Fibroblast of pulmonary artery (primary cell): ENCODE measurements at regions not wholly inside any gene's neighbourhood (a gene's known extent, or its start where the extent isn't known, plus 50 kb on each side); places are given as distances from the start of the nearest gene placed in this dataset.

Experiments
- DNase-seq: peaks from one replicate; pipeline ENCODE4 v3.0.0-alpha.2; 2010; ENCODE audit warnings: low read depth
- H3K4me3 ChIP-seq: replicated peaks from 2 replicates; pipeline ENCODE4 v1.5.1; 2011; ENCODE audit warnings: low read depth, mild to moderate bottlenecking, control low read depth, low read length, moderate library complexity
- CTCF ChIP-seq: IDR thresholded peaks from 2 replicates; pipeline ENCODE4 v1.5.1; 2011; ENCODE audit warnings: mild to moderate bottlenecking, control low read depth, low read length, inconsistent platforms; ENCODE audit errors: missing control alignments

GRCh38 chr3:110743984-110744383 is 327.6 kb upstream of the NECTIN3 start:
- TF ChIP-seq CTCF: no peak
- H3K4me3 ChIP-seq: no peak overlapping the region
- no peak for DNase-seq

- TF ChIP-seq CTCF: no peak
- H3K4me3 ChIP-seq: no peak overlapping the region
- DNase-seq: no peak
These were observed 326.9 kb upstream of the NECTIN3 start for GRCh38 chr3:110744723-110745122.

- H3K4me3 ChIP-seq: no peak overlapping the region
- DNase-seq: no peak
- no peak for TF ChIP-seq CTCF
These were observed 322.6 kb upstream of the NECTIN3 start for GRCh38 chr3:110749006-110749405.

GRCh38 chr3:110750201-110750600 is 321.4 kb upstream of the NECTIN3 start:
- no peak for TF ChIP-seq CTCF
- no peak overlapping the region for H3K4me3 ChIP-seq
- no peak for DNase-seq

- TF ChIP-seq CTCF: no peak
- DNase-seq: no peak
- no peak overlapping the region for H3K4me3 ChIP-seq
These were observed 319.3 kb upstream of the NECTIN3 start for GRCh38 chr3:110752307-110752706.

GRCh38 chr3:110753516-110753915 is 318.1 kb upstream of the NECTIN3 start:
- TF ChIP-seq CTCF: no peak
- DNase-seq: no peak

GRCh38 chr3:110754212-110754916 is 317.3 kb upstream of the NECTIN3 start:
- no peak for TF ChIP-seq CTCF
- DNase-seq: no peak
- no peak overlapping the region for H3K4me3 ChIP-seq

More at GRCh38 chr3:110753516-110753915, 318.1 kb upstream of the NECTIN3 start:
- no peak overlapping the region for H3K4me3 ChIP-seq
